PC-9 (cell line): ENCODE measurements at regions not wholly inside any gene's neighbourhood (a gene's known extent, or its start where the extent isn't known, plus 50 kb on each side); places are given as distances from the start of the nearest gene placed in this dataset.

Experiments
- BruUV-seq: library from RNA; stranded (reverse); fragments of 400-500 nt; replicated peaks from 2 replicates; lab custom pipeline; 2021; lab: Mats Ljungman, UMichigan
- CTCF ChIA-PET: fragments of 300-600 bp; sonication (Branson Sonifier 250); formaldehyde crosslinking; loops from one replicate; lab custom pipeline; 2022; ENCODE audit warnings: antibody characterized with exemption; lab: Charles Lee
- POLR2A ChIA-PET: fragments of 300-600 bp; sonication (Branson Sonifier 250); formaldehyde crosslinking; loops from one replicate; lab custom pipeline; 2022; ENCODE audit warnings: antibody characterized with exemption; ENCODE audit not compliant: unreplicated experiment; lab: Charles Lee
- DNase-seq, 2 experiments: peaks; one replicate each; pipeline versions ENCODE4 v3.0.0 to v3.0.0-alpha.2; 2015 to 2022; ENCODE audit warnings: mixed read lengths in 1 of 2
- H2AFZ ChIP-seq: fragments of 200-600 bp; sonication (generic); 2 replicates; pipeline ENCODE4 v1.8.1; 2017; ENCODE audit warnings: antibody characterized with exemption
- H3F3A ChIP-seq: fragments of 200-600 bp; sonication (generic); 2 replicates; pipeline ENCODE4 v1.8.1; 2017; ENCODE audit warnings: antibody characterized with exemption, mild to moderate bottlenecking, low read depth; ENCODE audit not compliant: insufficient read depth
- H3K27ac ChIP-seq: fragments of 200-600 bp; sonication (generic); 2 replicates; pipeline ENCODE4 v1.6.1; 2016; ENCODE audit warnings: mixed run types
- H3K27me3 ChIP-seq: fragments of 200-600 bp; sonication (generic); 2 replicates; pipeline ENCODE4 v1.6.1; 2016; ENCODE audit warnings: low read depth, mixed run types; ENCODE audit not compliant: insufficient read depth
- H3K36me3 ChIP-seq: fragments of 200-600 bp; sonication (generic); 2 replicates; pipeline ENCODE4 v1.6.1; 2016; ENCODE audit warnings: low read depth, mixed run types
- H3K4me1 ChIP-seq: fragments of 200-600 bp; sonication (generic); replicated peaks from 2 replicates; pipeline ENCODE4 v1.6.1; 2016; ENCODE audit warnings: mixed run types; ENCODE audit not compliant: insufficient read depth
- H3K4me2 ChIP-seq: fragments of 200-600 bp; sonication (generic); 2 replicates; pipeline ENCODE4 v1.6.1; 2017; ENCODE audit warnings: mixed run types
- H3K4me3 ChIP-seq: fragments of 200-600 bp; sonication (generic); 2 replicates; pipeline ENCODE4 v1.6.1; 2016; ENCODE audit warnings: mixed run types
- H3K79me2 ChIP-seq: fragments of 200-600 bp; sonication (generic); 2 replicates; pipeline ENCODE4 v1.6.1; 2017; ENCODE audit warnings: low read depth, mixed run types
- H3K9me2 ChIP-seq: fragments of 200-600 bp; sonication (generic); 2 replicates; pipeline ENCODE4 v1.8.1; 2017; ENCODE audit warnings: mild to moderate bottlenecking; ENCODE audit not compliant: insufficient read depth
- H3K9me3 ChIP-seq: fragments of 200-600 bp; sonication (generic); 2 replicates; pipeline ENCODE4 v1.8.1; 2016; ENCODE audit warnings: low read depth; ENCODE audit not compliant: insufficient read depth
- H4K20me1 ChIP-seq: fragments of 200-600 bp; sonication (generic); 2 replicates; pipeline ENCODE4 v1.8.1; 2017; ENCODE audit not compliant: insufficient read depth
- EZH2 ChIP-seq: fragments of 200-600 bp; sonication (generic); IDR thresholded peaks from 2 replicates; pipeline ENCODE4 v1.8.0; 2017; ENCODE audit warnings: antibody characterized with exemption, low read depth
- intact Hi-C: fragments of 100-400 bp; cut with micrococcal nuclease; formaldehyde crosslinking; loops from one replicate; pipeline ENCODE4 v1.10.0; 2022; ENCODE audit not compliant: unreplicated experiment
- TF ChIP-seq, protein P1 (sequence below): fragments of 200-600 bp; sonication (generic); conservative IDR thresholded peaks from 2 replicates; pipeline ENCODE4 v1.6.1; 2017; ENCODE audit warnings: mixed run types, antibody characterized with exemption, mild to moderate bottlenecking, moderate library complexity

DNA sequence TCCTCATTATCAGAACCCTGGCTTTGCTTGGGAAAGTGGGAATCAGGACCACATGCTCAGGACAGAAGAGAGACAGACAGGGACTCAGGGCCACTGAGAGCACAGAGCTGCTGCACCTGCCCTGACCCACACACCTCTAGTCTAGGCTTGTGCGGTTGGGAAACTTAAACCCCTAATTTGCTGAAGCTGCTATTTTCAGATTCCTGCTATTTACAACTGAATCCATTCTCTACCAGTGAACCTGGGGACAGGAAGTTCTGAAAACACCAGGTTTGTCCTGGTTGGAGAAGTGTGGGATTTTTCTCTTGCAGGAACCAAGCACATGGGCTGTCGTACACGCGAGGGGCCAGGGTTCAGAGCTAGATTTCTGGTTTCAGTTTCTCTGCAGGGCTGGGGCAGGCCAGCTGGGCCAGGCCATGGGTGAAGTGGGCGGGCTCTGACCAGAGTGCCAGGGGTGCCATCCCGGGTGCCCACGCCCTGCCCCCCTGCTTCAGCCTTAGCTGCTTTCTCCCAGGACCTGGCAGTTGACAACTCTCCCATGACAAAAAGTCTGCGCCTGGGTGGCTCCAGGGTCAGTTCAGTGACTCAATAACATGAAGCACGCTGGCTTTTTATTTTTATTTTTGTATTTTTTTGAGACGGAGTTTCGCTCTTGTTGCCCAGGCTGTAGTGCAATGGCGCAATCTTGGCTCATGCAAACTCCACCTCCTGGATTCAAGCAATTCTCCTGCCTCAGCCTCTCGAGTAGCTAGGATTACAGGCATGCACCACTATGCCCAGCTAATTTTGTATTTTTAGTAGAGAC is 51.3 kb upstream of the SLC1A4 start:
- DNase-seq = no peak
- no peak overlapping the region for H3K27ac ChIP-seq
- H3K4me2 ChIP-seq = no peak overlapping the region
- H4K20me1 ChIP-seq = no peaks in the 10 kb centered on the region
- no TSS peak for BruUV-seq
- ChIA-PET CTCF (interaction anchor here (0.6 kb wide), 1 partner anchor 106 kb away, joined by 5 read pairs; no protein-coding TSS in a partner anchor), POLR2A (interaction anchor here (0.6 kb wide), 2 partner anchors 10 to 16 kb away, joined by 11 to 16 read pairs; no protein-coding TSS in a partner anchor)
- no peaks in the 10 kb centered on the region for H3K27me3 ChIP-seq
- TF ChIP-seq EZH2 = no peak
- TF ChIP-seq, protein P1, sequence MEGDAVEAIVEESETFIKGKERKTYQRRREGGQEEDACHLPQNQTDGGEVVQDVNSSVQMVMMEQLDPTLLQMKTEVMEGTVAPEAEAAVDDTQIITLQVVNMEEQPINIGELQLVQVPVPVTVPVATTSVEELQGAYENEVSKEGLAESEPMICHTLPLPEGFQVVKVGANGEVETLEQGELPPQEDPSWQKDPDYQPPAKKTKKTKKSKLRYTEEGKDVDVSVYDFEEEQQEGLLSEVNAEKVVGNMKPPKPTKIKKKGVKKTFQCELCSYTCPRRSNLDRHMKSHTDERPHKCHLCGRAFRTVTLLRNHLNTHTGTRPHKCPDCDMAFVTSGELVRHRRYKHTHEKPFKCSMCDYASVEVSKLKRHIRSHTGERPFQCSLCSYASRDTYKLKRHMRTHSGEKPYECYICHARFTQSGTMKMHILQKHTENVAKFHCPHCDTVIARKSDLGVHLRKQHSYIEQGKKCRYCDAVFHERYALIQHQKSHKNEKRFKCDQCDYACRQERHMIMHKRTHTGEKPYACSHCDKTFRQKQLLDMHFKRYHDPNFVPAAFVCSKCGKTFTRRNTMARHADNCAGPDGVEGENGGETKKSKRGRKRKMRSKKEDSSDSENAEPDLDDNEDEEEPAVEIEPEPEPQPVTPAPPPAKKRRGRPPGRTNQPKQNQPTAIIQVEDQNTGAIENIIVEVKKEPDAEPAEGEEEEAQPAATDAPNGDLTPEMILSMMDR = no peak
- no peaks in the 10 kb centered on the region for H3K4me1 ChIP-seq
- no peaks in the 10 kb centered on the region for H3K9me3 ChIP-seq
- H3K79me2 ChIP-seq = no peaks in the 10 kb centered on the region
- no peak overlapping the region for H2AFZ ChIP-seq
- H3K36me3 ChIP-seq = no peaks in the 10 kb centered on the region
- intact Hi-C loops = no loop called here
- peaks cover under 1% of the 10 kb centered on the region; the same call in 1 of the 2 replicates for H3F3A ChIP-seq
- no peaks in the 10 kb centered on the region for H3K9me2 ChIP-seq
- H3K4me3 ChIP-seq = no peak overlapping the region

GRCh38 chr2:64938607-64939285 is 50.5 kb upstream of the SLC1A4 start:
- no peak overlapping the region for H2AFZ ChIP-seq
- no peaks in the 10 kb centered on the region for H3K79me2 ChIP-seq
- no TSS peak for BruUV-seq
- TF ChIP-seq, protein P1 = no peak
- no peaks in the 10 kb centered on the region for H3K27me3 ChIP-seq
- H3K9me3 ChIP-seq = no peaks in the 10 kb centered on the region
- ChIA-PET CTCF (interaction anchor here (0.6 kb wide), 1 partner anchor 107 kb away, joined by 5 read pairs; no protein-coding TSS in a partner anchor), POLR2A (no interaction called here)
- H3K4me3 ChIP-seq = no peak overlapping the region
- H3K4me1 ChIP-seq = peaks cover 1% of the 10 kb centered on the region; the same call in 1 of the 2 replicates
- peaks cover 9% of the 10 kb centered on the region for H3F3A ChIP-seq
- no peaks in the 10 kb centered on the region for H3K9me2 ChIP-seq
- no peak for DNase-seq
- no peak overlapping the region for H3K4me2 ChIP-seq
- no peaks in the 10 kb centered on the region for H4K20me1 ChIP-seq
- H3K27ac ChIP-seq = no peak overlapping the region
- no peaks in the 10 kb centered on the region for H3K36me3 ChIP-seq
- intact Hi-C loops = no loop called here

- ChIA-PET POLR2A (no interaction called here), CTCF (no interaction called here)
- H3K27ac ChIP-seq = no peak overlapping the region
- no peaks in the 10 kb centered on the region for H3K36me3 ChIP-seq
- H3K4me1 ChIP-seq = peaks cover 8% of the 10 kb centered on the region
- no peaks in the 10 kb centered on the region for H3K27me3 ChIP-seq
- H3K4me3 ChIP-seq = no peak overlapping the region
- no peaks in the 10 kb centered on the region for H3K9me2 ChIP-seq
- DNase-seq = no peak
- H4K20me1 ChIP-seq = no peaks in the 10 kb centered on the region
- H3F3A ChIP-seq = peaks cover 15% of the 10 kb centered on the region
- H2AFZ ChIP-seq = no peak overlapping the region
- no peak overlapping the region for H3K4me2 ChIP-seq
- TF ChIP-seq EZH2 = no peak
- TF ChIP-seq, protein P1 = no peak
- H3K9me3 ChIP-seq = no peaks in the 10 kb centered on the region
- H3K79me2 ChIP-seq = no peaks in the 10 kb centered on the region
- no TSS peak for BruUV-seq
- intact Hi-C loops = no loop called here
Observed at GRCh38 chr2:64939332-64939917, 49.8 kb upstream of the SLC1A4 start.
